ENCODE measurements at regions not wholly inside any gene's neighbourhood (a gene's known extent, or its start where the extent isn't known, plus 50 kb on each side); places are given as distances from the start of the nearest gene placed in this dataset.

DNA sequence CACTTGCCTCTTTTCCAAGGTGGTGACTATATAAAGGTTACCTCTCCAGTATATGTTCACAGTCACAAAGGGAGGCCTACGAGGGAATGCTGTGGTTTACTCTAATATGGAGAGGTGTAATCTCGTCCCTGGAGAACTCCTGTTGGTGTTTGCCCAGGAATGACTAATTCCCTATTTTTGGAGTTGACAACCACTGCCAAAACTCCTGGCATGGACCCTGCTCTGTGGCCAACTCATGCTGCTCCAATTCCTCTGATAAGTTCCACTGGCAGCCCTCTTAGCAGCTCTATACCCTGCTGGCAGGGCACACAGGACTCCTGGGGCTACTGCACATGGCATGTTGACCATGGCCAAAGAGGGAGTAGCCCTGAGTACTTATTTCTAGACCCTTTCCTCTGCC lies 418.7 kb upstream of the ANO5 start:
- Histone ChIP-seq H3K36me3 (no peaks in the 10 kb centered on the region), H3K27ac (peak overlapping the region in 2 of 10 donors; percentile 35 to 41), H3K4me1 (no peaks in the 10 kb centered on the region), H3K4me3 (no peak overlapping the region), H3K9me3 (peaks cover 0 to 23% (median 0%) of the 10 kb centered on the region in 11 donors), H3K27me3 (no peaks in the 10 kb centered on the region)
- intact Hi-C loops (cut with DNase I) = no loop called here
- 12 to 37% methylated on average over 2 of the region's 2 CpGs for WGBS, 2 donors
- DNase-seq (peak; percentile 27 to 59), ATAC-seq (peak; percentile 43 to 99 (median 92))
- no peak for TF ChIP-seq CTCF (IDR thresholded peaks at IDR 0.05)

DNA sequence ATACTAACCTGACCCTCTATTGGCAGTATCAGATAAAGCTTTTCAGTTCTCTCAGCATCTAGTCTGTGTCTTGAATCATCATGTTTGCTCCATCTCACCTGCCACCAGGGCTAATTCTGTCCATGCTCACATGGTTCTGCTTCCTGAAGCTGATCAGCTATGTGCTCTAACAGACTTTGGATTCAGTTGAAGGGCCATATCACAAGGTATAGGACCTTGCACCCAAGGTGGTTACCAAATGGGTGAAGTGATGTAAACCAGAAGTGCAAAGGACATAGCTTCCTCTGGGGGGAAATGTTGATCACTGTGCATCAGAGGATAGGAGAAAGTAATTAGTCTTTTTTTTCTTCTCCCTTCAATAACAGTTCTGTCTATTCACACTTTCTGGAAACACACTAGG lies 417.0 kb upstream of the ANO5 start:
- no peak overlapping the region for H3K4me3 ChIP-seq
- peaks cover 0 to 23% (median 0%) of the 10 kb centered on the region in 11 donors for H3K9me3 ChIP-seq
- no peak overlapping the region for H3K27ac ChIP-seq
- no peak for TF ChIP-seq CTCF (IDR thresholded peaks at IDR 0.05)
- intact Hi-C loops (cut with DNase I) = no loop called here
- DNase-seq (no peak), ATAC-seq (no peak)
- no peaks in the 10 kb centered on the region for H3K4me1 ChIP-seq
- no peaks in the 10 kb centered on the region for H3K36me3 ChIP-seq
- no peaks in the 10 kb centered on the region for H3K27me3 ChIP-seq

GRCh38 chr11:21783954-21784353 lies 408.9 kb upstream of the ANO5 start:
- 66 to 67% methylated on average over 4 of the region's 4 CpGs for WGBS, 2 donors
- intact Hi-C loops (cut with DNase I) = no loop called here
- ATAC-seq = no peak

GRCh38 chr11:21785351-21785750 lies 407.5 kb upstream of the ANO5 start:
- 53 to 58% methylated on average over 3 of the region's 3 CpGs for WGBS, 2 donors
- ATAC-seq = no peak
- Histone ChIP-seq H3K9me3 (peaks cover 0 to 16% (median 3%) of the 10 kb centered on the region in 11 donors), H3K27me3 (no peaks in the 10 kb centered on the region), H3K4me1 (no peaks in the 10 kb centered on the region), H3K36me3 (no peaks in the 10 kb centered on the region), H3K27ac (no peak overlapping the region), H3K4me3 (no peak overlapping the region)
- intact Hi-C loops (cut with DNase I) = no loop called here
- no peak for DNase-seq
- TF ChIP-seq CTCF (IDR thresholded peaks at IDR 0.05) = no peak

More at GRCh38 chr11:21783954-21784353, 408.9 kb upstream of the ANO5 start:
- Histone ChIP-seq H3K27ac (no peak overlapping the region), H3K36me3 (no peaks in the 10 kb centered on the region), H3K4me1 (no peaks in the 10 kb centered on the region), H3K9me3 (peaks cover 0 to 4% (median 0%) of the 10 kb centered on the region in 11 donors), H3K27me3 (no peaks in the 10 kb centered on the region), H3K4me3 (no peak overlapping the region)
- TF ChIP-seq CTCF (IDR thresholded peaks at IDR 0.05) = no peak
- no peak for DNase-seq
